H1 (cell line): ENCODE measurements at regions not wholly inside any gene's neighbourhood (a gene's known extent, or its start where the extent isn't known, plus 50 kb on each side); places are given as distances from the start of the nearest gene placed in this dataset.

Experiments
- CTCF ChIA-PET: fragments of 300-600 bp; sonication (Branson Sonifier 250); formaldehyde crosslinking; loops from one replicate; lab custom pipeline; 2021; ENCODE audit not compliant: partially characterized antibody; lab: Charles Lee
- POLR2A ChIA-PET: fragments of 300-600 bp; sonication (Branson Sonifier 250); formaldehyde crosslinking; loops from one replicate; lab custom pipeline; 2021; ENCODE audit warnings: inconsistent platforms; ENCODE audit not compliant: partially characterized antibody; lab: Charles Lee
- DNase-seq, 2 experiments: peaks; one replicate each; pipeline versions ENCODE4 v3.0.0 to v3.0.0-alpha.2; 2010 to 2022; ENCODE audit warnings: low spot score in 2 of 2, low read depth in 1 of 2, mixed read lengths in 1 of 2
- FAIRE-seq: peaks from 2 replicates; lab custom pipeline; 2011; peaks lifted over from hg19 to GRCh38; lab: Jason Lieb, UNC
- H2AFZ ChIP-seq: 2 replicates; pipeline ENCODE4 v1.8.1; 2012; ENCODE audit warnings: low read length, inconsistent platforms
- H2AK5ac ChIP-seq: 2 replicates; pipeline ENCODE4 v1.6.1; 2013; ENCODE audit warnings: low read depth, low read length
- H2BK120ac ChIP-seq: replicated peaks from 2 replicates; pipeline ENCODE3; 2013; ENCODE audit warnings: low read depth, low read length, inconsistent platforms
- H2BK12ac ChIP-seq: 2 replicates; pipeline ENCODE4 v1.6.1; 2013; ENCODE audit warnings: low read depth, low read length
- H2BK15ac ChIP-seq: 2 replicates; pipeline ENCODE4 v1.6.1; 2013; ENCODE audit warnings: low read length
- H2BK20ac ChIP-seq: 2 replicates; pipeline ENCODE4 v1.6.1; 2013; ENCODE audit warnings: low read length
- H2BK5ac ChIP-seq: 2 replicates; pipeline ENCODE4 v1.6.1; 2013; ENCODE audit warnings: low read depth, low read length
- H3K14ac ChIP-seq: 2 replicates; pipeline ENCODE4 v1.6.1; 2013; ENCODE audit warnings: inconsistent platforms; ENCODE audit not compliant: insufficient read length
- H3K18ac ChIP-seq: 2 replicates; pipeline ENCODE4 v1.6.1; 2013; ENCODE audit warnings: low read length; ENCODE audit errors: extremely low read depth
- H3K23ac ChIP-seq: 2 replicates; pipeline ENCODE4 v1.6.1; 2013; ENCODE audit warnings: inconsistent platforms; ENCODE audit not compliant: insufficient read length
- H3K23me2 ChIP-seq: 2 replicates; pipeline ENCODE4 v1.6.1; 2013; ENCODE audit warnings: low read depth, low read length
- H3K27ac ChIP-seq: 2 replicates; pipeline ENCODE4 v1.6.1; 2011; ENCODE audit warnings: low read depth, low read length, inconsistent platforms
- H3K27me3 ChIP-seq, 4 experiments: replicated peaks in 1 of 4; 1 replicate in 1 of 4; 2 replicates in 3 of 4; pipeline versions ENCODE4 v1.6.1 to v1.8.1; 2011 to 2013; ENCODE audit warnings: low read length in 3 of 4, mild to moderate bottlenecking in 3 of 4, inconsistent platforms in 2 of 4, mixed read lengths in 2 of 4, moderate library complexity in 1 of 4; ENCODE audit not compliant: control insufficient read depth in 3 of 4, insufficient read depth in 3 of 4; ENCODE audit errors: extremely low read depth in 1 of 4
- H3K36me3 ChIP-seq, 4 experiments: 2 replicates each; pipeline versions ENCODE4 v1.6.1 to v1.8.1; 2011 to 2013; ENCODE audit warnings: mild to moderate bottlenecking in 4 of 4, low read length in 3 of 4, moderate library complexity in 2 of 4, control low read depth in 1 of 4, inconsistent platforms in 1 of 4; ENCODE audit not compliant: insufficient read depth in 4 of 4, control insufficient read depth in 2 of 4
- H3K4ac ChIP-seq: replicated peaks from 2 replicates; pipeline ENCODE3; 2013; ENCODE audit warnings: low read length, low read depth, mixed read lengths, inconsistent platforms; ENCODE audit not compliant: insufficient read length
- H3K4me1 ChIP-seq, 4 experiments: replicated peaks in 1 of 4; 1 replicate in 1 of 4; 2 replicates in 3 of 4; pipeline versions ENCODE4 v1.6.1 to v1.8.1; 2011 to 2013; ENCODE audit warnings: low read length in 3 of 4, inconsistent platforms in 2 of 4, mixed read lengths in 1 of 4; ENCODE audit not compliant: insufficient read depth in 4 of 4, control insufficient read depth in 3 of 4
- H3K4me2 ChIP-seq, 2 experiments: 2 replicates each; pipeline versions ENCODE4 v1.6.1 to v1.8.1; 2011 to 2013; ENCODE audit warnings: low read depth in 2 of 2, low read length in 2 of 2, control low read depth in 1 of 2, inconsistent platforms in 1 of 2, mild to moderate bottlenecking in 1 of 2; ENCODE audit not compliant: insufficient read depth in 1 of 2
- H3K4me3 ChIP-seq, 4 experiments: fragments of 200-600, 300-600 bp in 1 of 4; sonication (generic), shearing (Covaris generic), sonication (Bioruptor Twin) in 1 of 4; 2 replicates each; pipeline versions ENCODE4 v1.5.1 to v1.8.1; 2011 to 2016; ENCODE audit warnings: low read length in 4 of 4, low read depth in 3 of 4, control low read depth in 2 of 4, inconsistent platforms in 2 of 4, mild to moderate bottlenecking in 2 of 4, mixed read lengths in 1 of 4, moderate library complexity in 1 of 4; ENCODE audit not compliant: insufficient read depth in 2 of 4; ENCODE audit errors: extremely low read depth in 1 of 4
- H3K56ac ChIP-seq: replicated peaks from 2 replicates; pipeline ENCODE3; 2013; ENCODE audit warnings: low read depth, mild to moderate bottlenecking, mixed read lengths, low read length, inconsistent platforms; ENCODE audit not compliant: insufficient read length
- H3K79me1 ChIP-seq: 2 replicates; pipeline ENCODE4 v1.6.1; 2013; ENCODE audit warnings: low read depth, low read length, control low read depth
- H3K79me2 ChIP-seq, 2 experiments: 2 replicates each; pipeline versions ENCODE4 v1.6.1 to v1.8.1; 2012 to 2013; ENCODE audit warnings: low read length in 2 of 2, mild to moderate bottlenecking in 2 of 2, inconsistent platforms in 1 of 2; ENCODE audit not compliant: insufficient read depth in 2 of 2, control insufficient read depth in 1 of 2
- H3K9ac ChIP-seq, 4 experiments: replicated peaks in 1 of 4; 1 replicate in 1 of 4; 2 replicates in 3 of 4; pipeline versions ENCODE4 v1.6.1 to v1.8.1; 2011 to 2013; ENCODE audit warnings: low read depth in 3 of 4, low read length in 3 of 4, control low read depth in 2 of 4, mild to moderate bottlenecking in 2 of 4, moderate library complexity in 2 of 4, inconsistent platforms in 1 of 4; ENCODE audit errors: extremely low read depth in 1 of 4
- H3K9me3 ChIP-seq, 2 experiments: 2 replicates each; pipeline versions ENCODE4 v1.6.1 to v1.8.1; 2012 to 2013; ENCODE audit warnings: mild to moderate bottlenecking in 2 of 2, moderate library complexity in 2 of 2, control low read depth in 1 of 2, inconsistent platforms in 1 of 2, low read depth in 1 of 2, low read length in 1 of 2, mixed read lengths in 1 of 2; ENCODE audit not compliant: insufficient read depth in 2 of 2
- H4K20me1 ChIP-seq, 2 experiments: replicated peaks in 1 of 2; 2 replicates each; pipeline versions ENCODE3 to v1.8.1; 2011 to 2013; ENCODE audit warnings: inconsistent platforms in 2 of 2, low read length in 2 of 2, mild to moderate bottlenecking in 1 of 2; ENCODE audit not compliant: insufficient read depth in 2 of 2, control insufficient read depth in 1 of 2
- H4K5ac ChIP-seq: 2 replicates; pipeline ENCODE4 v1.6.1; 2013; ENCODE audit warnings: low read length, low read depth, mixed read lengths, inconsistent platforms; ENCODE audit not compliant: insufficient read length
- H4K8ac ChIP-seq: 2 replicates; pipeline ENCODE4 v1.8.0; 2013; ENCODE audit warnings: mild to moderate bottlenecking, moderate library complexity, low read length, inconsistent platforms; ENCODE audit not compliant: insufficient read depth; ENCODE audit errors: extremely low read depth
- H4K91ac ChIP-seq: replicated peaks from 2 replicates; pipeline ENCODE3; 2013; ENCODE audit warnings: low read length, mixed read lengths, inconsistent platforms; ENCODE audit not compliant: insufficient read length
- CBX5 ChIP-seq: fragments of 300-800, 300-1000 bp; sonication (generic); IDR thresholded peaks from 2 replicates; pipeline ENCODE4 v1.7.1; 2016; ENCODE audit warnings: antibody characterized with exemption, low read length, low read depth
- CHD1 ChIP-seq: IDR thresholded peaks from 2 replicates; pipeline ENCODE4 v1.6.1; 2012; ENCODE audit warnings: low read depth, low read length, improper control_type of control experiment
- EGR1 ChIP-seq: IDR thresholded peaks from 2 replicates; pipeline ENCODE4 v1.6.1; 2011; ENCODE audit warnings: low read depth, low read length, borderline replicate concordance
- HDAC6 ChIP-seq: IDR thresholded peaks from one replicate; pipeline ENCODE4 v1.7.1; 2012; ENCODE audit warnings: low read depth, mild to moderate bottlenecking, inconsistent platforms, low read length, moderate library complexity
- KDM4A ChIP-seq: IDR thresholded peaks from one replicate; pipeline ENCODE4 v1.7.1; 2012; ENCODE audit warnings: low read depth, mild to moderate bottlenecking, moderate library complexity, low read length, inconsistent platforms; ENCODE audit not compliant: severe bottlenecking
- NRF1 ChIP-seq: IDR thresholded peaks from 2 replicates; pipeline ENCODE4 v1.6.1; 2011; ENCODE audit warnings: mild to moderate bottlenecking, low read depth, low read length, improper control_type of control experiment
- SIRT6 ChIP-seq: IDR thresholded peaks from one replicate; pipeline ENCODE4 v1.7.1; 2012; ENCODE audit warnings: low read length, inconsistent platforms
- SIX5 ChIP-seq: IDR thresholded peaks from 2 replicates; pipeline ENCODE4 v1.6.1; 2011; ENCODE audit warnings: mild to moderate bottlenecking, low read depth, low read length
- SP2 ChIP-seq: IDR thresholded peaks from 2 replicates; pipeline ENCODE4 v1.6.1; 2012; ENCODE audit warnings: mild to moderate bottlenecking, low read length, inconsistent platforms
- WGBS, 2 experiments: shearing (Covaris generic) in 1 of 2; methylation state at CpG; one replicate each; pipeline versions ENCODE4 v1.1.6 to v1.1.7; 2013 to 2015; ENCODE audit warnings: low lambda C conversion rate in 2 of 2, mixed read lengths in 2 of 2, inconsistent platforms in 1 of 2, low coverage in 1 of 2, missing lambda C conversion rate in 1 of 2; ENCODE audit not compliant: insufficient replicate concordance in 2 of 2, insufficient coverage in 1 of 2, insufficient read length in 1 of 2; ENCODE audit errors: extremely low coverage in 1 of 2, missing lambda C conversion rate in 1 of 2; 5-methylcytosine and 5-hydroxymethylcytosine counted together
- TF ChIP-seq, protein P1 (sequence below): IDR thresholded peaks from 2 replicates; pipeline ENCODE4 v1.6.1; 2012; ENCODE audit warnings: inconsistent platforms
- TF ChIP-seq, protein P2 (sequence below): IDR thresholded peaks from 2 replicates; pipeline ENCODE4 v1.6.1; 2011; ENCODE audit warnings: low read depth, mild to moderate bottlenecking, low read length; ENCODE audit not compliant: insufficient read depth
- TF ChIP-seq, protein P3 (sequence below): IDR thresholded peaks from 2 replicates; pipeline ENCODE4 v1.6.1; 2012; ENCODE audit warnings: low read length, inconsistent platforms

DNA sequence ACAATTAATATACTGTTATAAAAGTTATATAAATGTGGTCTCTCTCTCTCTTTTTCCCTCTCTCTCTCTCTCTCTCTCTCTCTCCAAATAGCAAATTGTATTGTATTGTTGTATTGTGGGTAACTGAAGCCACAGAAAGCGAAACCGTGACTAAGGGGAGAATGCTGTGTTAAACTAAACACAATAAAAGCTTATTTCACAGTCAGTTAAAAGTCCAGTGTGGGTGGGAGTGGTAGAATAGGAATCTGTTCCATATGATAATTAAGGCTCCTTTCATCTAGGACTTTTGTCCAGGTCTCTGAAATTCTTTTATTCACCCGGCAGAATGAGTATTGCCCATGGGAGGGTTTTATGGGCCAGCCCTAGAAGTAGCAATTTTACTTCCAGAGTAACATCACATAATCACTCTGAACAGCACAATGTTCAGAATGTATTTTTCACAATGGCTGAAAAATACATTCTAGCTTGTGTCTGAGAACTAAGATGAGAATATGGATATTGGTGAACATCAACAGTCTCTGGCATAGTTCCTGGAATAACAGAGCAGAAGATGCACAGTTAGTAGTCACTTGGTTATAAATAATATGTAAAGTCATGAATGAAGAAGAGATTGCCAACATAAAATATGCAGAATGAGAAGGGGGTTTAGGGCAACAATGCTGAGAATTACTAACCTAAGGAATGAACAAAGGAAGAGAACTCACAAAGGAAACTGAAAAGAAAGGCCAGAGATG is 399.1 kb downstream of the PLCL1 start:
- H2AK5ac ChIP-seq, result no peak overlapping the region
- no peak overlapping the region for H4K91ac ChIP-seq
- no peaks in the 10 kb centered on the region for H3K9me3 ChIP-seq
- no peak overlapping the region for H3K4me2 ChIP-seq
- H3K27ac ChIP-seq, result no peak overlapping the region
- no peak overlapping the region for H2BK5ac ChIP-seq
- no peaks in the 10 kb centered on the region for H4K20me1 ChIP-seq
- no peaks in the 10 kb centered on the region for H3K79me1 ChIP-seq
- no peaks in the 10 kb centered on the region for H3K23me2 ChIP-seq
- no peak overlapping the region for H2BK15ac ChIP-seq
- no peak overlapping the region for H3K18ac ChIP-seq
- H4K5ac ChIP-seq, result no peak overlapping the region
- DNase-seq (no peak), FAIRE-seq (no peak)
- 84% methylated on average over 3 of the region's 3 CpGs; no CpG with 5 or more reads in 1 of the 2 experiments for WGBS, 2 experiments
- H3K23ac ChIP-seq, result no peak overlapping the region
- ChIA-PET POLR2A (no interaction called here), CTCF (no interaction called here)
- no peak overlapping the region for H3K9ac ChIP-seq
- no peaks in the 10 kb centered on the region for H3K79me2 ChIP-seq
- H3K4me3 ChIP-seq, result no peak overlapping the region
- no peaks in the 10 kb centered on the region for H3K27me3 ChIP-seq
- no peak overlapping the region for H4K8ac ChIP-seq
- no peak overlapping the region for H2BK120ac ChIP-seq
- no peak overlapping the region for H2BK20ac ChIP-seq
- no peak overlapping the region for H2BK12ac ChIP-seq
- no peak overlapping the region for H3K4ac ChIP-seq
- no peak overlapping the region for H2AFZ ChIP-seq
- no peak overlapping the region for H3K56ac ChIP-seq
- H3K36me3 ChIP-seq, result no peaks in the 10 kb centered on the region
- no peak overlapping the region for H3K14ac ChIP-seq
- H3K4me1 ChIP-seq, result no peaks in the 10 kb centered on the region
- TF ChIP-seq KDM4A (no peak), CBX5 (no peak), NRF1 (no peak), SIRT6 (no peak), SIX5 (no peak), EGR1 (no peak), SP2 (no peak), HDAC6 (no peak), CHD1 (no peak)
- TF ChIP-seq, protein P1, sequence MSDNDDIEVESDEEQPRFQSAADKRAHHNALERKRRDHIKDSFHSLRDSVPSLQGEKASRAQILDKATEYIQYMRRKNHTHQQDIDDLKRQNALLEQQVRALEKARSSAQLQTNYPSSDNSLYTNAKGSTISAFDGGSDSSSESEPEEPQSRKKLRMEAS, result no peak
- TF ChIP-seq, protein P2, sequence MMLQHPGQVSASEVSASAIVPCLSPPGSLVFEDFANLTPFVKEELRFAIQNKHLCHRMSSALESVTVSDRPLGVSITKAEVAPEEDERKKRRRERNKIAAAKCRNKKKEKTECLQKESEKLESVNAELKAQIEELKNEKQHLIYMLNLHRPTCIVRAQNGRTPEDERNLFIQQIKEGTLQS, result no peak
- TF ChIP-seq, protein P3, sequence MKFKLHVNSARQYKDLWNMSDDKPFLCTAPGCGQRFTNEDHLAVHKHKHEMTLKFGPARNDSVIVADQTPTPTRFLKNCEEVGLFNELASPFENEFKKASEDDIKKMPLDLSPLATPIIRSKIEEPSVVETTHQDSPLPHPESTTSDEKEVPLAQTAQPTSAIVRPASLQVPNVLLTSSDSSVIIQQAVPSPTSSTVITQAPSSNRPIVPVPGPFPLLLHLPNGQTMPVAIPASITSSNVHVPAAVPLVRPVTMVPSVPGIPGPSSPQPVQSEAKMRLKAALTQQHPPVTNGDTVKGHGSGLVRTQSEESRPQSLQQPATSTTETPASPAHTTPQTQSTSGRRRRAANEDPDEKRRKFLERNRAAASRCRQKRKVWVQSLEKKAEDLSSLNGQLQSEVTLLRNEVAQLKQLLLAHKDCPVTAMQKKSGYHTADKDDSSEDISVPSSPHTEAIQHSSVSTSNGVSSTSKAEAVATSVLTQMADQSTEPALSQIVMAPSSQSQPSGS, result no peak
